ENCODE measurements at regions not wholly inside any gene's neighbourhood (a gene's known extent, or its start where the extent isn't known, plus 50 kb on each side); places are given as distances from the start of the nearest gene placed in this dataset.
"Not testable (repeated sequence)": the region's sequence is repeated elsewhere in the genome, so short reads cannot be mapped to it uniquely, and the experiment has no call there.

- Histone ChIP-seq H3K4me1 (no peaks in the 10 kb centered on the region), H3K27me3 (ENCODE audit: low read depth) (peaks cover 85% of the 10 kb centered on the region), H3K4me3 (no peak overlapping the region), H3K27ac (replicated peaks) (no peak overlapping the region), H3K36me3 (no peaks in the 10 kb centered on the region), H3K9me3 (replicated peaks) (no peaks in the 10 kb centered on the region)
- intact Hi-C loops (cut with micrococcal nuclease): no loop called here
- no peak for TF ChIP-seq CTCF (IDR thresholded peaks at IDR 0.05; ENCODE audit: borderline replicate concordance)
- DNase-seq: no peak
These were observed 312.4 kb downstream of the ZNF536 start for GRCh38 chr19:30684613-30685012.

GRCh38 chr19:30682999-30683536, 310.9 kb downstream of the ZNF536 start:
- Histone ChIP-seq H3K4me1 (no peaks in the 10 kb centered on the region), H3K9me3 (replicated peaks) (no peaks in the 10 kb centered on the region), H3K4me3 (no peak overlapping the region), H3K36me3 (no peaks in the 10 kb centered on the region), H3K27me3 (ENCODE audit: low read depth) (peaks cover 79% of the 10 kb centered on the region), H3K27ac (replicated peaks) (no peak overlapping the region)
- intact Hi-C loops (cut with micrococcal nuclease): no loop called here
- TF ChIP-seq CTCF (IDR thresholded peaks at IDR 0.05; ENCODE audit: borderline replicate concordance): peak; percentile 94
- peak; percentile 68 for DNase-seq

- peaks cover 75% of the 10 kb centered on the region for H3K27me3 ChIP-seq (ENCODE audit: low read depth)
- intact Hi-C loops (cut with micrococcal nuclease): no loop called here
- TF ChIP-seq CTCF (IDR thresholded peaks at IDR 0.05; ENCODE audit: borderline replicate concordance): no peak
These were observed 310.2 kb downstream of the ZNF536 start for GRCh38 chr19:30682146-30682998.

GRCh38 chr19:30681162-30682100, 309.2 kb downstream of the ZNF536 start:
- Histone ChIP-seq H3K27ac (replicated peaks) (no peak overlapping the region), H3K4me3 (no peak overlapping the region), H3K9me3 (replicated peaks) (no peaks in the 10 kb centered on the region), H3K27me3 (ENCODE audit: low read depth) (peaks cover 69% of the 10 kb centered on the region), H3K36me3 (no peaks in the 10 kb centered on the region), H3K4me1 (no peaks in the 10 kb centered on the region)
- intact Hi-C loops (cut with micrococcal nuclease): no loop called here
- no peak for DNase-seq
- no peak for TF ChIP-seq CTCF (IDR thresholded peaks at IDR 0.05; ENCODE audit: borderline replicate concordance)

More at GRCh38 chr19:30682146-30682998, 310.2 kb downstream of the ZNF536 start:
- DNase-seq: no peak
- H3K4me1 ChIP-seq: no peaks in the 10 kb centered on the region
- no peaks in the 10 kb centered on the region for H3K36me3 ChIP-seq
- H3K27ac ChIP-seq (replicated peaks): no peak overlapping the region
- no peaks in the 10 kb centered on the region for H3K9me3 ChIP-seq (replicated peaks)
- H3K4me3 ChIP-seq: no peak overlapping the region

GRCh38 chr19:30680399-30680798, 308.2 kb downstream of the ZNF536 start:
- H3K27ac ChIP-seq (replicated peaks); H3K4me3 ChIP-seq; DNase-seq; intact Hi-C loops (cut with micrococcal nuclease); H3K4me1 ChIP-seq; H3K36me3 ChIP-seq; H3K9me3 ChIP-seq (replicated peaks): not testable (repeated sequence)
- H3K27me3 ChIP-seq (ENCODE audit: low read depth): peaks cover 58% of the 10 kb centered on the region

All from left ventricle myocardium inferior (tissue), 1 donor.